Liver (tissue), 8 donors: ENCODE measurements at regions not wholly inside any gene's neighbourhood (a gene's known extent, or its start where the extent isn't known, plus 50 kb on each side); places are given as distances from the start of the nearest gene placed in this dataset.
A peak's percentile ranks its signal among the peaks of the same experiment; 100 is the strongest.

Experiments used
- DNase-seq: peaks from one replicate; pipeline ENCODE4 v3.0.0-alpha.2; 2017; ENCODE audit warnings: low spot score
- H3K27ac ChIP-seq, 2 donors: one replicate each; pipeline ENCODE4 v1.7.0; 2013; ENCODE audit warnings: inconsistent platforms in 2 of 2, low read length in 2 of 2, control low read depth in 1 of 2, low read depth in 1 of 2, mild to moderate bottlenecking in 1 of 2
- H3K27me3 ChIP-seq, 4 donors: one replicate each; pipeline versions ENCODE4 v1.6.1 to v1.7.0; 2013; ENCODE audit warnings: low read length in 3 of 4, inconsistent platforms in 1 of 4, mild to moderate bottlenecking in 1 of 4, moderate library complexity in 1 of 4; ENCODE audit not compliant: control insufficient read depth in 4 of 4, insufficient read depth in 4 of 4
- H3K36me3 ChIP-seq, 4 donors: one replicate each; pipeline versions ENCODE4 v1.6.1 to v1.7.0; 2013; ENCODE audit warnings: low read length in 3 of 4, mild to moderate bottlenecking in 3 of 4, low read depth in 1 of 4, moderate library complexity in 1 of 4; ENCODE audit not compliant: control insufficient read depth in 4 of 4, insufficient read depth in 3 of 4
- H3K4me1 ChIP-seq, 4 donors: one replicate each; pipeline versions ENCODE4 v1.6.1 to v1.7.0; 2013; ENCODE audit warnings: low read length in 3 of 4, mild to moderate bottlenecking in 3 of 4, moderate library complexity in 1 of 4; ENCODE audit not compliant: control insufficient read depth in 4 of 4, insufficient read depth in 4 of 4
- H3K4me3 ChIP-seq, 3 donors: one replicate each; pipeline versions ENCODE4 v1.6.1 to v1.7.0; 2013; ENCODE audit warnings: low read length in 3 of 3, control low read depth in 1 of 3, low read depth in 1 of 3, mild to moderate bottlenecking in 1 of 3
- H3K9ac ChIP-seq, 2 donors: one replicate each; pipeline ENCODE4 v1.7.0; 2013; ENCODE audit warnings: low read length in 2 of 2, mild to moderate bottlenecking in 2 of 2, moderate library complexity in 2 of 2, control low read depth in 1 of 2, low read depth in 1 of 2
- H3K9me3 ChIP-seq, 4 donors: one replicate each; pipeline versions ENCODE4 v1.6.1 to v1.7.0; 2013; ENCODE audit warnings: low read length in 3 of 4; ENCODE audit not compliant: control insufficient read depth in 4 of 4
- ATF3 ChIP-seq: IDR thresholded peaks from 2 replicates; pipeline ENCODE4 v1.6.1; 2016; ENCODE audit warnings: antibody characterized with exemption
- CTCF ChIP-seq: fragments of 150-350 bp; IDR thresholded peaks from 2 replicates; pipeline ENCODE4 v1.5.1; 2017; ENCODE audit warnings: improper control_type of control experiment, low read depth, low read length; ENCODE audit not compliant: missing input control
- EGR1 ChIP-seq, 2 donors: IDR thresholded peaks; 2 replicates each; pipeline ENCODE4 v1.6.1; 2016 to 2018; ENCODE audit warnings: antibody characterized with exemption in 2 of 2, low read depth in 2 of 2
- FOXA1 ChIP-seq: IDR thresholded peaks from 2 replicates; pipeline ENCODE4 v1.6.1; 2016; ENCODE audit warnings: antibody characterized with exemption
- FOXA2 ChIP-seq: IDR thresholded peaks from 2 replicates; pipeline ENCODE4 v1.6.1; 2016; ENCODE audit warnings: antibody characterized with exemption
- GABPA ChIP-seq, 2 donors: IDR thresholded peaks in 1 of 2; conservative IDR thresholded peaks in 1 of 2; 2 replicates each; pipeline ENCODE4 v1.6.1; 2016; ENCODE audit warnings: antibody characterized with exemption in 2 of 2, mild to moderate bottlenecking in 1 of 2, moderate library complexity in 1 of 2
- HNF4A ChIP-seq, 2 donors: conservative IDR thresholded peaks; 2 replicates each; pipeline ENCODE4 v1.6.1; 2016; ENCODE audit warnings: antibody characterized with exemption in 2 of 2, mild to moderate bottlenecking in 2 of 2
- HNF4G ChIP-seq: IDR thresholded peaks from 2 replicates; pipeline ENCODE4 v1.6.1; 2016; ENCODE audit warnings: antibody characterized with exemption
- JUND ChIP-seq, 2 donors: IDR thresholded peaks; 2 replicates each; pipeline ENCODE4 v1.6.1; 2016; ENCODE audit warnings: antibody characterized with exemption in 2 of 2
- MAX ChIP-seq: IDR thresholded peaks from 2 replicates; pipeline ENCODE4 v1.6.1; 2016; ENCODE audit warnings: antibody characterized with exemption
- NR2F2 ChIP-seq: IDR thresholded peaks from 2 replicates; pipeline ENCODE4 v1.6.1; 2016; ENCODE audit warnings: antibody characterized with exemption
- RAD21 ChIP-seq, 2 donors: IDR thresholded peaks; 2 replicates each; pipeline ENCODE4 v1.6.1; 2016; ENCODE audit warnings: antibody characterized with exemption in 2 of 2, mild to moderate bottlenecking in 2 of 2
- REST ChIP-seq: IDR thresholded peaks from 2 replicates; pipeline ENCODE4 v1.6.1; 2016; ENCODE audit warnings: antibody characterized with exemption, mild to moderate bottlenecking
- RXRA ChIP-seq, 2 donors: IDR thresholded peaks; 2 replicates each; pipeline ENCODE4 v1.6.1; 2017 to 2018; ENCODE audit warnings: antibody characterized with exemption in 2 of 2, mild to moderate bottlenecking in 1 of 2
- SP1 ChIP-seq: IDR thresholded peaks from 2 replicates; pipeline ENCODE4 v1.6.1; 2018; ENCODE audit warnings: antibody characterized with exemption, mild to moderate bottlenecking
- TAF1 ChIP-seq: conservative IDR thresholded peaks from 2 replicates; pipeline ENCODE4 v1.6.1; 2016; ENCODE audit warnings: antibody characterized with exemption, mild to moderate bottlenecking
- YY1 ChIP-seq: IDR thresholded peaks from 2 replicates; pipeline ENCODE4 v1.6.1; 2016; ENCODE audit warnings: antibody characterized with exemption, mild to moderate bottlenecking
- ZBTB33 ChIP-seq: IDR thresholded peaks from 2 replicates; pipeline ENCODE4 v1.6.1; 2016; ENCODE audit warnings: antibody characterized with exemption
- WGBS: extraction: QIAGEN DNeasy Blood & Tissue Kit; methylation state at CpG from one replicate; pipeline ENCODE4 v1.1.7; 2013; 5-methylcytosine and 5-hydroxymethylcytosine counted together
- donor health status: healthy.
- donor health status: healthy.
- donor health status: healthy.
- donor health status: healthy.
- donor health status: healthy.

- 38% methylated on average over 4 of the region's 4 CpGs for WGBS
- H3K4me3 ChIP-seq: no peak overlapping the region
- no peaks in the 10 kb centered on the region for H3K9me3 ChIP-seq
- no peak for TF ChIP-seq ATF3
- peak; percentile 22 for TF ChIP-seq SP1
- TF ChIP-seq NR2F2: no peak
- TF ChIP-seq EGR1 (IDR thresholded peaks at IDR 0.05; ENCODE audit: low read depth in 2 of 2): no peak
- no peak for TF ChIP-seq ZBTB33
- TF ChIP-seq CTCF: no peak
- no peak for TF ChIP-seq FOXA1
- peak in 1 of 2 donors; percentile 15 for TF ChIP-seq RAD21 (IDR thresholded peaks at IDR 0.05)
- peak in 1 of 2 donors; percentile 56 for TF ChIP-seq RXRA (IDR thresholded peaks at IDR 0.05)
- peak in 1 of 2 donors; percentile 41 for TF ChIP-seq JUND (IDR thresholded peaks at IDR 0.05)
- TF ChIP-seq HNF4A (conservative IDR thresholded peaks at IDR 0.05): peak in 1 of 2 donors; percentile 18
- TF ChIP-seq REST: no peak
- no peak for TF ChIP-seq YY1
- TF ChIP-seq MAX: no peak
- TF ChIP-seq HNF4G: no peak
- TF ChIP-seq GABPA (IDR thresholded peaks at IDR 0.05 in 1 of 2, conservative IDR thresholded peaks at IDR 0.05 in 1 of 2): no peak
- TF ChIP-seq FOXA2: no peak
- TF ChIP-seq TAF1: no peak
- H3K27me3 ChIP-seq: no peaks in the 10 kb centered on the region
- H3K36me3 ChIP-seq: no peaks in the 10 kb centered on the region
- H3K4me1 ChIP-seq: peaks cover 0 to 8% (median 2%) of the 10 kb centered on the region in 4 donors
- H3K9ac ChIP-seq: no peak overlapping the region
- no peak for DNase-seq
- no peak overlapping the region for H3K27ac ChIP-seq
Observed at GRCh38 chr11:127117231-127117739, 116.7 kb upstream of the KIRREL3 start.
